GM12873 (cell line): ENCODE measurements at regions not wholly inside any gene's neighbourhood (a gene's known extent, or its start where the extent isn't known, plus 50 kb on each side); places are given as distances from the start of the nearest gene placed in this dataset.

ENCODE experiments used
- TF ChIP-seq, protein P1 (sequence below): IDR thresholded peaks from 2 replicates; pipeline ENCODE4 v1.5.1; 2012; ENCODE audit warnings: low read depth, mild to moderate bottlenecking, moderate library complexity, low read length, control low read depth; ENCODE audit not compliant: insufficient read depth; ENCODE audit errors: missing control alignments

DNA sequence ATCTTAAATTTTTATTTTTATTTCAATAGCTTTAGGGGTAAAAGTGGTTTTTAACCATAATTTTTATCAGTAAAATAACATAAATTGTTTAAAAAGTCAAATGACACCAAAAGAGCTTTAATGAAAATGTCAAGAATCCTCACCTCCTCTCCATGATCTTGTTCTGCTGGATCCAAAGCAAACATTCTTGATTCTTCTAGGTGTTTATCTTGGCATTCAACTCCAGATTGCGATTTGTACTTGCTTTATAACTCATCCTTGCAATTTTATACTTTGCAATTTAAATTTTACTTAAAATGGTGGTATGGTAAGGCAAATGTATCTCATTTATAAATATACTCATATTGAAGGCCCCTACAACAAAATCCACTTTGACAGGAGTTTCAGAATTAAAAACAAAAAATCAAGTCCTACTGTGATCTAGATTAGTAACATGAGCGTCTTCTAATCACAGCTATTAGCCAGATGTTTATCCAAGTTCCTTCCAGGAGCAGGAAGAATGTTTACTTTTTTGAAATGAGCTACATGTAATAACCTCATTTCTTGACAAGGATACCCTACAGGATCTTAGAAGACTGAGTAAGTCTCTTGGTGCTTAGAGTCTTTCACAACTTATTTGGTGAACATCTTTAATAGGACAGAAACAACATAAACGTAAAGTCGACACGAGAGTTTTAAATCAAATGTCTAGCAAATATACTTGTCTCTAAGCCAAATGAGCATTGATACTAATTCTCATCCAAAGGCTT, 72.4 kb upstream of the CARD18 start:
- TF ChIP-seq, protein P1, sequence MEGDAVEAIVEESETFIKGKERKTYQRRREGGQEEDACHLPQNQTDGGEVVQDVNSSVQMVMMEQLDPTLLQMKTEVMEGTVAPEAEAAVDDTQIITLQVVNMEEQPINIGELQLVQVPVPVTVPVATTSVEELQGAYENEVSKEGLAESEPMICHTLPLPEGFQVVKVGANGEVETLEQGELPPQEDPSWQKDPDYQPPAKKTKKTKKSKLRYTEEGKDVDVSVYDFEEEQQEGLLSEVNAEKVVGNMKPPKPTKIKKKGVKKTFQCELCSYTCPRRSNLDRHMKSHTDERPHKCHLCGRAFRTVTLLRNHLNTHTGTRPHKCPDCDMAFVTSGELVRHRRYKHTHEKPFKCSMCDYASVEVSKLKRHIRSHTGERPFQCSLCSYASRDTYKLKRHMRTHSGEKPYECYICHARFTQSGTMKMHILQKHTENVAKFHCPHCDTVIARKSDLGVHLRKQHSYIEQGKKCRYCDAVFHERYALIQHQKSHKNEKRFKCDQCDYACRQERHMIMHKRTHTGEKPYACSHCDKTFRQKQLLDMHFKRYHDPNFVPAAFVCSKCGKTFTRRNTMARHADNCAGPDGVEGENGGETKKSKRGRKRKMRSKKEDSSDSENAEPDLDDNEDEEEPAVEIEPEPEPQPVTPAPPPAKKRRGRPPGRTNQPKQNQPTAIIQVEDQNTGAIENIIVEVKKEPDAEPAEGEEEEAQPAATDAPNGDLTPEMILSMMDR = no peak

DNA sequence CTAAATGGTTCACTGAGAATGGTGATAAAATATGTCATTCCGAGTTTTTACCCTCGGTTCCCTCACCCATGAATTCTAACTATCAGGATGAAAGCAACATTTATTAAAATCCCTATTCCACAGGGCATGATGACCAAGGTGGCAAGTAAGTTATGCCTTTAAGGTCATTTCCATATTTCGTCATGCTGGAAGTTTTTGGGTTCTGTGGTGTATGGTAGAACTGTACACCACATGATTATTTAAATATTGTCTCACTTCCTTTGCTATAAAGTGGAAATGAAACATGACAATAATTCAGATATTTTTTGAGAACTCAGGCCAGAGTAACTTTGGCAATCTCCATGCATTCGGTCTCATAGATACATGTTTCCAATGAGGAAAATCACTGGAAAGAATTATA, 68.5 kb upstream of the CARD18 start:
- TF ChIP-seq, protein P1 = no peak

DNA sequence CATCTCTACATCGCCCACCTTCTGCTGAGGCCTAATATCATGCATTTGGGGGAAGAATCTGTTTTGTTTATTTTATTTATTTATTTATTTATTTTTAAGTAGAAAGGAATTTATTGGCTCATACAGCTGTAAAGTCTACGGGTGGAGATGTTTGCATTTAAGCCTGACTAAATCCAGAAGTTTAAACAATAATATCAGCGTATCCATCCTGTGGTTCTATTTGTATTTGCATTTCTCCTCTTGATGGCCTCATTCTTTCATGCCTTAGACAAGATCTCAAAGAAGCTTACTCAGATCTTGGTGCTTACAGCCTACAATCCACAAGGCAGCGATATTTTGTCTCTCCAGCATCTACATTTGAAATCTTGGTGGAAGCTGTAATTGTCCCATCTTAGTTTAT, 67.1 kb upstream of the CARD18 start:
- TF ChIP-seq, protein P1 = no peak

- TF ChIP-seq, protein P1 = no peak
Observed at GRCh38 chr11:105204636-105205035, 65.1 kb upstream of the CARD18 start.

- TF ChIP-seq, protein P1 = no peak
Observed at GRCh38 chr11:105203569-105204240, 64.1 kb upstream of the CARD18 start.

GRCh38 chr11:105202844-105203548, 63.4 kb upstream of the CARD18 start:
- TF ChIP-seq, protein P1 = no peak

DNA sequence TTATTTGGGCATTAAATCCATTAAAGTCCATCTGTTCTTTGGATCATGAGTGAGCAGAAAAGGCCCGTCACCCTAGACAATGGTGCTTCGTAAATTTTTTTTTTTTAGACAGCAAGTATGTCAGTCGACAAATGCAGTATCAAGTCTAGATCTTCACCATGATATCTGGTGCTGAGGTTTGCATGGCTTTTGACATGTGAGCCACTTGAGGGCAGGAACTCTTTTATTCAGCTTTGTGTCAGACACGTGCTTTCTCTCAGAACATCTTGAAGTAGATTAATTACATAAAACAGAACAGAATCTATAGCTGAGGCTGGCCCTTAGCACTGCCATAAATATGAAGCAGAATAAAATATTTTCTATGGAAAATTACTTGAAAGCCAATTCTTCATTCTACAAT, 62.9 kb upstream of the CARD18 start:
- TF ChIP-seq, protein P1 = no peak
